SIG-M5 treated with dmso at 0.1 percent for 504 hours (cell line): ENCODE measurements at regions not wholly inside any gene's neighbourhood (a gene's known extent, or its start where the extent isn't known, plus 50 kb on each side); places are given as distances from the start of the nearest gene placed in this dataset.
"Not testable (repeated sequence)": the region's sequence is repeated elsewhere in the genome, so short reads cannot be mapped to it uniquely, and the experiment has no call there.

Source experiments
- DNase-seq: peaks from one replicate; lab custom pipeline; 2025; ENCODE audit not compliant: unreplicated experiment; lab: John Stamatoyannopoulos, UW

GRCh38 chr13:86051134-86052103 lies 252.2 kb upstream of the SLITRK6 start:
- no peak for DNase-seq

- no peak for DNase-seq
Observed at GRCh38 chr13:86038490-86038889, 239.3 kb upstream of the SLITRK6 start.

- no peak for DNase-seq
Observed at GRCh38 chr13:86020351-86021002, 221.3 kb upstream of the SLITRK6 start.

- no peak for DNase-seq
Observed at GRCh38 chr13:86006317-86006716, 207.1 kb upstream of the SLITRK6 start.

GRCh38 chr13:86003029-86003428 lies 203.8 kb upstream of the SLITRK6 start:
- DNase-seq, result no peak

GRCh38 chr13:86000546-86000945 lies 201.3 kb upstream of the SLITRK6 start:
- no peak for DNase-seq

- DNase-seq, result no peak
Observed at GRCh38 chr13:85997587-85997986, 198.4 kb upstream of the SLITRK6 start.

GRCh38 chr13:85995788-85996418 lies 196.7 kb upstream of the SLITRK6 start:
- DNase-seq, result no peak

GRCh38 chr13:85993567-85993966 lies 194.3 kb upstream of the SLITRK6 start:
- no peak for DNase-seq

- no peak for DNase-seq
Observed at GRCh38 chr13:85990397-85990796, 191.2 kb upstream of the SLITRK6 start.

GRCh38 chr13:85985797-85986196 lies 186.6 kb upstream of the SLITRK6 start:
- DNase-seq, result no peak

GRCh38 chr13:85982102-85982501 lies 182.9 kb upstream of the SLITRK6 start:
- no peak for DNase-seq

- DNase-seq, result not testable (repeated sequence)
Observed at GRCh38 chr13:85980447-85980846, 181.2 kb upstream of the SLITRK6 start.

GRCh38 chr13:85976242-85976641 lies 177.0 kb upstream of the SLITRK6 start:
- no peak for DNase-seq

- no peak for DNase-seq
Observed at GRCh38 chr13:85974608-85975366, 175.6 kb upstream of the SLITRK6 start.

- no peak for DNase-seq
Observed at GRCh38 chr13:85970727-85971126, 171.5 kb upstream of the SLITRK6 start.

- DNase-seq, result no peak
Observed at GRCh38 chr13:85969331-85969730, 170.1 kb upstream of the SLITRK6 start.

GRCh38 chr13:85935868-85936467 lies 136.7 kb upstream of the SLITRK6 start:
- no peak for DNase-seq

- no peak for DNase-seq
Observed at GRCh38 chr13:85930108-85930507, 130.9 kb upstream of the SLITRK6 start.

- DNase-seq, result no peak
Observed at GRCh38 chr13:85910962-85911361, 111.7 kb upstream of the SLITRK6 start.

- DNase-seq, result no peak
Observed at GRCh38 chr13:85900521-85900920, 101.3 kb upstream of the SLITRK6 start.
